Heart right ventricle (tissue), 16 donors: ENCODE measurements at regions not wholly inside any gene's neighbourhood (a gene's known extent, or its start where the extent isn't known, plus 50 kb on each side); places are given as distances from the start of the nearest gene placed in this dataset.

Source experiments
- ATAC-seq, 8 donors: fragments of 200-7000 bp; cut with Tn5 transposase; one replicate each; pipeline ENCODE4 v1.9.1; 2020; ENCODE audit warnings: mild to moderate bottlenecking in 8 of 8, moderate library complexity in 8 of 8, moderate number of reproducible peaks in 1 of 8
- DNase-seq, 2 donors: peaks; one replicate each; pipeline ENCODE4 v3.0.0-alpha.2; 2020
- H3K27ac ChIP-seq, 10 donors: fragments of 200-600 bp; sonication (generic) in 2 of 10; one replicate each; pipeline versions ENCODE4 v1.5.0 to v1.8.0; 2020 to 2022; ENCODE audit warnings: mild to moderate bottlenecking in 3 of 10
- H3K27me3 ChIP-seq, 7 donors: fragments of 200-600 bp; one replicate each; pipeline ENCODE4 v1.8.0; 2021 to 2022; ENCODE audit warnings: mild to moderate bottlenecking in 2 of 7
- H3K36me3 ChIP-seq, 9 donors: fragments of 200-600 bp; sonication (generic) in 1 of 9; one replicate each; pipeline versions ENCODE4 v1.5.0 to v1.8.0; 2020 to 2022; ENCODE audit warnings: mild to moderate bottlenecking in 2 of 9
- H3K4me1 ChIP-seq, 9 donors: fragments of 200-600 bp; sonication (generic) in 1 of 9; one replicate each; pipeline versions ENCODE4 v1.5.0 to v1.8.0; 2020 to 2022; ENCODE audit warnings: mild to moderate bottlenecking in 4 of 9
- H3K4me3 ChIP-seq, 10 donors: fragments of 200-600 bp; sonication (generic) in 2 of 10; one replicate each; pipeline versions ENCODE4 v1.5.0 to v1.8.0; 2020 to 2022; ENCODE audit warnings: mild to moderate bottlenecking in 7 of 10, moderate library complexity in 2 of 10
- H3K9me3 ChIP-seq, 11 donors: fragments of 200-600 bp in 10 of 11; sonication (generic) in 2 of 11; one replicate each; pipeline versions ENCODE4 v1.5.0 to v1.8.0; 2013 to 2022; ENCODE audit warnings: mild to moderate bottlenecking in 2 of 11, control low read depth in 1 of 11, moderate library complexity in 1 of 11
- WGBS, 2 donors: extraction: QIAGEN DNeasy Blood & Tissue Kit; methylation state at CpG; one replicate each; pipeline ENCODE4 v1.1.7; 2013; ENCODE audit warnings: inconsistent platforms in 1 of 2; 5-methylcytosine and 5-hydroxymethylcytosine counted together
- intact Hi-C, 10 donors: fragments of 100-400 bp; cut with DNase I; formaldehyde crosslinking; loops; one replicate each; pipeline versions ENCODE4 v1.11.1 to v1.14.2; 2022
- TF ChIP-seq, protein P1 (sequence below), 9 donors: fragments of 200-600 bp; sonication (generic) in 2 of 9; IDR thresholded peaks; one replicate each; pipeline versions ENCODE4 v1.5.0 to v1.8.0; 2021 to 2022; ENCODE audit warnings: antibody characterized with exemption in 9 of 9, mild to moderate bottlenecking in 5 of 9, moderate library complexity in 1 of 9
- donor health status: Arrhythmogenic right ventricular cardiomyopathy.
- donor health status: ischemic (EF 13 %, LVEDD 7.1; RV severe dilation, severe dysfunction).
- donor health status: healthy with polysubstance abuse.
- donor health status: DM: no; HTN: yes; CAD: no.
- donor health status: DM: no; HTN: no; CAD: no.
- donor health status: ischemic (EF 25% LVEDD 6.9; RV normal size, moderate dysfunction).
- donor health status: ischemic (EF 25% LVEDD 5.7; RV mildly dilated, moderate dysfunction).
- donor health status: healthy.
- donor health status: DM: yes; HTN: yes; CAD: no.
- donor health status: Ischemic cardiomyopathy.
- donor health status: ischemic (EF 35%, LVEDD 5.7; RV mildly dilated, moderate dysfunction).
- donor health status: nonischemic (EF 11% LVEDD 7.7; RV severe dilation, severe dysfunction).
- donor health status: DM: yes; HTN: yes; CAD: no.
- donor health status: PGD.
- donor health status: ischemic (EF 29% LVEDD 5.4; RV normal size, mild dysfunction).
- donor health status: nonischemic (EF 23%, LVEDD 6.1; RV moderate dilation, normal function).

GRCh38 chr3:28799084-28799483 lies 450.5 kb upstream of the AZI2 start:
- H3K27me3 ChIP-seq, result no peaks in the 10 kb centered on the region
- intact Hi-C loops, result no loop called here
- ATAC-seq, result no peak
- no peaks in the 10 kb centered on the region for H3K9me3 ChIP-seq
- no peaks in the 10 kb centered on the region for H3K4me1 ChIP-seq
- TF ChIP-seq, protein P1, sequence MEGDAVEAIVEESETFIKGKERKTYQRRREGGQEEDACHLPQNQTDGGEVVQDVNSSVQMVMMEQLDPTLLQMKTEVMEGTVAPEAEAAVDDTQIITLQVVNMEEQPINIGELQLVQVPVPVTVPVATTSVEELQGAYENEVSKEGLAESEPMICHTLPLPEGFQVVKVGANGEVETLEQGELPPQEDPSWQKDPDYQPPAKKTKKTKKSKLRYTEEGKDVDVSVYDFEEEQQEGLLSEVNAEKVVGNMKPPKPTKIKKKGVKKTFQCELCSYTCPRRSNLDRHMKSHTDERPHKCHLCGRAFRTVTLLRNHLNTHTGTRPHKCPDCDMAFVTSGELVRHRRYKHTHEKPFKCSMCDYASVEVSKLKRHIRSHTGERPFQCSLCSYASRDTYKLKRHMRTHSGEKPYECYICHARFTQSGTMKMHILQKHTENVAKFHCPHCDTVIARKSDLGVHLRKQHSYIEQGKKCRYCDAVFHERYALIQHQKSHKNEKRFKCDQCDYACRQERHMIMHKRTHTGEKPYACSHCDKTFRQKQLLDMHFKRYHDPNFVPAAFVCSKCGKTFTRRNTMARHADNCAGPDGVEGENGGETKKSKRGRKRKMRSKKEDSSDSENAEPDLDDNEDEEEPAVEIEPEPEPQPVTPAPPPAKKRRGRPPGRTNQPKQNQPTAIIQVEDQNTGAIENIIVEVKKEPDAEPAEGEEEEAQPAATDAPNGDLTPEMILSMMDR (IDR thresholded peaks at IDR 0.05), result peak in 1 of 9 donors; percentile 13
- no peak overlapping the region for H3K27ac ChIP-seq
- no peak for DNase-seq
- H3K36me3 ChIP-seq, result no peaks in the 10 kb centered on the region
- 85 to 96% methylated on average over 4 of the region's 4 CpGs for WGBS, 2 donors
- no peak overlapping the region for H3K4me3 ChIP-seq

GRCh38 chr3:28800203-28800602 lies 451.6 kb upstream of the AZI2 start:
- no peak for ATAC-seq
- H3K4me3 ChIP-seq, result no peak overlapping the region
- 91 to 100% methylated on average over 1 of the region's 1 CpG for WGBS, 2 donors
- H3K36me3 ChIP-seq, result no peaks in the 10 kb centered on the region
- no peak overlapping the region for H3K27ac ChIP-seq
- no peaks in the 10 kb centered on the region for H3K27me3 ChIP-seq
- TF ChIP-seq, protein P1 (IDR thresholded peaks at IDR 0.05), result no peak
- H3K9me3 ChIP-seq, result no peaks in the 10 kb centered on the region
- intact Hi-C loops, result no loop called here
- no peaks in the 10 kb centered on the region for H3K4me1 ChIP-seq
- DNase-seq, result no peak

GRCh38 chr3:28808068-28808467 lies 459.4 kb upstream of the AZI2 start:
- no peaks in the 10 kb centered on the region for H3K4me1 ChIP-seq
- H3K9me3 ChIP-seq, result no peaks in the 10 kb centered on the region
- intact Hi-C loops, result no loop called here
- 74 to 77% methylated on average over 4 of the region's 4 CpGs for WGBS, 2 donors
- H3K27ac ChIP-seq, result no peak overlapping the region
- TF ChIP-seq, protein P1 (IDR thresholded peaks at IDR 0.05), result no peak
- H3K36me3 ChIP-seq, result no peaks in the 10 kb centered on the region
- ATAC-seq (no peak), DNase-seq (no peak)
- no peaks in the 10 kb centered on the region for H3K27me3 ChIP-seq
- H3K4me3 ChIP-seq, result no peak overlapping the region

- ATAC-seq (no peak), DNase-seq (no peak)
- Histone ChIP-seq H3K4me3 (no peak overlapping the region), H3K27me3 (no peaks in the 10 kb centered on the region), H3K9me3 (peaks cover 0 to 10% (median 0%) of the 10 kb centered on the region in 11 donors), H3K36me3 (no peaks in the 10 kb centered on the region), H3K27ac (no peak overlapping the region), H3K4me1 (no peaks in the 10 kb centered on the region)
- intact Hi-C loops, result no loop called here
- TF ChIP-seq, protein P1 (IDR thresholded peaks at IDR 0.05), result no peak
These were observed 464.9 kb upstream of the RBMS3 start for GRCh38 chr3:28816017-28816416.

DNA sequence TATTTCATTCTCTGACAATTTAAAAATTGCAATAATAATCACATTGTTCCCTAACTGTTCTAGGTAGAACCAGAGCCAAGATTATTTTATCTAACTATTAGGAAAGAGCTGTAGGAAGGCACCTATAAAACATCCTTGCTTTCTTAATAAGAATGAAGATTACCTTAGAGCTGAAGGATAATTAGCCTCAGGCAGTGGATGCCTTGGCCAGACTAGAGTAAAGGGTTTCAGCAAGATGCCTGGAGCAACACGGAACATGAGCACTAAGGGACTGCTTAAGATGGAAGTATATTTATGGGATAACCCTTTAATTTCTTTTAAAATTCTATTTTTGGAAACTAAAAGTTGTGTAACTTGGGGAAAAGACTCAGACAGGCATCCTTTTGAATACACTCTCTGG lies 456.6 kb upstream of the RBMS3 start:
- DNase-seq (no peak), ATAC-seq (no peak)
- intact Hi-C loops, result no loop called here
- H3K27me3 ChIP-seq, result no peaks in the 10 kb centered on the region
- TF ChIP-seq, protein P1 (IDR thresholded peaks at IDR 0.05), result no peak
- 65 to 72% methylated on average over 1 of the region's 1 CpG for WGBS, 2 donors
- no peak overlapping the region for H3K4me3 ChIP-seq
- no peak overlapping the region for H3K27ac ChIP-seq
- H3K9me3 ChIP-seq, result no peaks in the 10 kb centered on the region
- no peaks in the 10 kb centered on the region for H3K36me3 ChIP-seq
- no peaks in the 10 kb centered on the region for H3K4me1 ChIP-seq
